ENCODE measurements at regions not wholly inside any gene's neighbourhood (a gene's known extent, or its start where the extent isn't known, plus 50 kb on each side); places are given as distances from the start of the nearest gene placed in this dataset.

- Histone ChIP-seq H3K27ac (ENCODE audit: low read length) (no peak overlapping the region), H3K4me3 (ENCODE audit: low read length) (no peak overlapping the region), H3K4me1 (ENCODE audit: control insufficient read depth, insufficient read depth, low read length) (no peaks in the 10 kb centered on the region), H3K36me3 (ENCODE audit: control insufficient read depth, insufficient read depth, low read length) (no peaks in the 10 kb centered on the region), H3K27me3 (ENCODE audit: control insufficient read depth, insufficient read depth, low read length) (no peaks in the 10 kb centered on the region), H3K9me3 (ENCODE audit: control insufficient read depth, insufficient read depth, low read length) (no peaks in the 10 kb centered on the region)
- DNase-seq (ENCODE audit: low read depth, low spot score): no peak
- no CpG with 5 or more reads among the region's 3 CpGs for WGBS (ENCODE audit: insufficient coverage, insufficient read length)
Observed at GRCh38 chr7:91812388-91812787, 68.1 kb downstream of the MTERF1 start.

GRCh38 chr7:91814189-91814588, 66.3 kb downstream of the MTERF1 start:
- no peaks in the 10 kb centered on the region for H3K9me3 ChIP-seq (ENCODE audit: control insufficient read depth, insufficient read depth, low read length)
- H3K36me3 ChIP-seq (ENCODE audit: control insufficient read depth, insufficient read depth, low read length): no peaks in the 10 kb centered on the region
- H3K27me3 ChIP-seq (ENCODE audit: control insufficient read depth, insufficient read depth, low read length): no peaks in the 10 kb centered on the region
- DNase-seq (ENCODE audit: low read depth, low spot score): no peak
- no peaks in the 10 kb centered on the region for H3K4me1 ChIP-seq (ENCODE audit: control insufficient read depth, insufficient read depth, low read length)
- no peak overlapping the region for H3K4me3 ChIP-seq (ENCODE audit: low read length)
- no peak overlapping the region for H3K27ac ChIP-seq (ENCODE audit: low read length)
- no CpG with 5 or more reads among the region's 1 CpG for WGBS (ENCODE audit: insufficient coverage, insufficient read length)
